ENCODE measurements at regions not wholly inside any gene's neighbourhood (a gene's known extent, or its start where the extent isn't known, plus 50 kb on each side); places are given as distances from the start of the nearest gene placed in this dataset.

DNA sequence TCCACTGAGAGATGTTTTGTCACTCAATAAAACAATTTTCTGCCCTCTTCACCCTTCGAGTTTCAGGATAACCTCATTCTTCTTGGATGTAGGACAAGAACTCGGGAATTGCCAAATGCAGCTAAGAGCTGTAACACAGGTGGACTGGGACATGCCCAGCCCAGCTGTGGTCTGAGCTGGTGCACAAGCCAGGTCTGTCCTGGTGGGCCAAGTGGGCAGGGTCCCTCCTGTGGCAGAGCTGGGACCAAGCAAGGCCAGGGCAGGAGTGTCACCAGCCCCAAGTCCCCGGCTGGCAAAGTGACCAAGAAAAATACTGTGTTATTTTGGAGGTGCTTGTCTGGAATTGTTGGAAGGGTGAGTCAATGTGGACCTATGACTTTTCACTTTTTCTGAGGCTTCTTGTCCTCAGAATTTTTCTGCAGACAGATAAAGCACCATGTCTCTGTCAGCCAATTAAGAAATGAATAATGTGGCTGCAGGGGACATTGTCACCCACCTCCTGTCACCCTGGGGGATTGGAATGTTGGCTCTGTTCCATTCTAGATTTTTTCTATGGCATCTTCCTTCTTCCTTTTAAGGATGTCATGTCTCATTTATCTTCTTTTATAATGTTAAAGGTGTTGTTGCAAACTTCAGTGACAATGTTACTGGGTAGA, 645.2 kb upstream of the EPHA6 start:
- in situ Hi-C loops (cut with MboI; ENCODE audit: low sequenced_read_pairs), result no loop called here
- no peak overlapping the region for H3K4me3 ChIP-seq
- no peaks in the 10 kb centered on the region for H3K36me3 ChIP-seq (replicated peaks)
- no peaks in the 10 kb centered on the region for H3K27me3 ChIP-seq (ENCODE audit: low read depth)
- no peaks in the 10 kb centered on the region for H3K9me3 ChIP-seq
- DNase-seq (ENCODE audit: low spot score in 2 of 2), result no peak
- H3K4me1 ChIP-seq, result no peaks in the 10 kb centered on the region

DNA sequence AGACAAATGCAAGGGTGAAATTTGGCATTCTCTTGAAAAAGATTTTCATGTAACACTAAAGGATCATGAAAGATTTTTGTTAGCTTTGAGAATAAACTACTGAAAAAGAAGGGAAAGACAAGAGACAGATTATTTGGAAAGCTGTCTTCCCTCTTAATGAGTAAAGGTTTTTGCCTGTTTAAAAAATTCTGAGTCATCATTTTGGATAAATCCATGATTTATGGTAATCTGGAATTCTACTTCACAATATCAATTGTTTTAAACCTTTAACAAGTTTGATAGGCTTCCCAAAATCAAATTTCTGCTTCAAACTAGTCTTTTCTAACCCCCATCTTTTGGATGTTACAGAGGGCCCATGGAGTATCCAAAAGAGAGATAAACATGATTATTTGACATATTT, 641.5 kb upstream of the EPHA6 start:
- in situ Hi-C loops (cut with MboI; ENCODE audit: low sequenced_read_pairs), result no loop called here
- Histone ChIP-seq H3K9me3 (no peaks in the 10 kb centered on the region), H3K36me3 (replicated peaks) (no peaks in the 10 kb centered on the region), H3K4me3 (no peak overlapping the region), H3K4me1 (no peaks in the 10 kb centered on the region), H3K27me3 (ENCODE audit: low read depth) (no peaks in the 10 kb centered on the region)
- DNase-seq (ENCODE audit: low spot score in 2 of 2), result no peak

DNA sequence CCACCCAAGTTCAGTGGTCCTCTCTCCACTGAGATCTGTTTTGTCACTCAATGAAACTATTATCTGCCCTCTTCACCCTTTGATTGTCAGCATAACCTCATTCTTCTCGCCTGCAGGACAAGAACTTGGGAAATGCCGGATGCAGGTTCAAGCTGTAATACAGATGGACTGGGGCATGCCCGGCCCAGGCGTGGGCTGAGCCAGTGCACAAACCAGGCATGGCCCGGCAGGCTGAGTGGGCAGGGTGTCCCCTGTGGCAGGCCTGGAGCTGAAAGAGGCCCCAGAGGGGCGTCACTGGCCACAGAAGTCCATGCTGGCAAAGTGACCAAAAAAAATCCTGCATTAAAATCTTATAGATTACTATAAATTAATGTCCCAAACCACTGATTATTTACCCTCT, 638.9 kb upstream of the EPHA6 start:
- Histone ChIP-seq H3K36me3 (replicated peaks) (no peaks in the 10 kb centered on the region), H3K4me1 (no peaks in the 10 kb centered on the region), H3K9me3 (no peaks in the 10 kb centered on the region), H3K27me3 (ENCODE audit: low read depth) (no peaks in the 10 kb centered on the region), H3K4me3 (no peak overlapping the region)
- no peak for DNase-seq (ENCODE audit: low spot score in 2 of 2)
- in situ Hi-C loops (cut with MboI; ENCODE audit: low sequenced_read_pairs), result no loop called here

DNA sequence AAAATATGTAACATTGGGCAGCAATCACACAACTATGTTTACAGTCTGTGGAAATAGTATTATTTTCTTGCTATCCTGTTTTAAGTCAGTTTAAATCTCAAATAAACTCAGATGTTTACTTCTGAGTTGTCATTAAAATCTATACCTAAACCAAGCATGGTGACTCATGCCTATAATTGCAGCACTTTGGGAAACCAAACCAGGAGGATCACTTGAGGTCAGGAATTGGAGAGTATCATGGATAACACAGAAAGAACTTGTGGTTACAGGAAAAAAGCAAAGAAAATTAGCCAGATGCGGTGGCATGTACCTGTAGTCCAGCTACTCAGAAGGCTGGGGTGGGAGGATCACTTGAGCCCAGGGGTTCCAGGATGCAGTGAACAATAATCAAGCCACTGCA, 631.6 kb upstream of the EPHA6 start:
- no peak for DNase-seq (ENCODE audit: low spot score in 2 of 2)
- Histone ChIP-seq H3K9me3 (no peaks in the 10 kb centered on the region), H3K4me1 (no peaks in the 10 kb centered on the region), H3K4me3 (no peak overlapping the region), H3K27me3 (ENCODE audit: low read depth) (no peaks in the 10 kb centered on the region), H3K36me3 (replicated peaks) (no peaks in the 10 kb centered on the region)
- in situ Hi-C loops (cut with MboI; ENCODE audit: low sequenced_read_pairs), result no loop called here

GRCh38 chr3:96183871-96184270, 630.5 kb upstream of the EPHA6 start:
- Histone ChIP-seq H3K36me3 (replicated peaks) (no peaks in the 10 kb centered on the region), H3K27me3 (ENCODE audit: low read depth) (no peaks in the 10 kb centered on the region)
- in situ Hi-C loops (cut with MboI; ENCODE audit: low sequenced_read_pairs), result no loop called here

GRCh38 chr3:96190024-96190616, 624.3 kb upstream of the EPHA6 start:
- Histone ChIP-seq H3K27me3 (ENCODE audit: low read depth) (no peaks in the 10 kb centered on the region), H3K4me1 (no peaks in the 10 kb centered on the region), H3K9me3 (no peaks in the 10 kb centered on the region), H3K4me3 (no peak overlapping the region), H3K36me3 (replicated peaks) (no peaks in the 10 kb centered on the region)
- no peak for DNase-seq (ENCODE audit: low spot score in 2 of 2)
- in situ Hi-C loops (cut with MboI; ENCODE audit: low sequenced_read_pairs), result no loop called here

More at GRCh38 chr3:96183871-96184270, 630.5 kb upstream of the EPHA6 start:
- no peaks in the 10 kb centered on the region for H3K9me3 ChIP-seq
- no peak overlapping the region for H3K4me3 ChIP-seq
- H3K4me1 ChIP-seq, result no peaks in the 10 kb centered on the region
- DNase-seq (ENCODE audit: low spot score in 2 of 2), result no peak

DNA sequence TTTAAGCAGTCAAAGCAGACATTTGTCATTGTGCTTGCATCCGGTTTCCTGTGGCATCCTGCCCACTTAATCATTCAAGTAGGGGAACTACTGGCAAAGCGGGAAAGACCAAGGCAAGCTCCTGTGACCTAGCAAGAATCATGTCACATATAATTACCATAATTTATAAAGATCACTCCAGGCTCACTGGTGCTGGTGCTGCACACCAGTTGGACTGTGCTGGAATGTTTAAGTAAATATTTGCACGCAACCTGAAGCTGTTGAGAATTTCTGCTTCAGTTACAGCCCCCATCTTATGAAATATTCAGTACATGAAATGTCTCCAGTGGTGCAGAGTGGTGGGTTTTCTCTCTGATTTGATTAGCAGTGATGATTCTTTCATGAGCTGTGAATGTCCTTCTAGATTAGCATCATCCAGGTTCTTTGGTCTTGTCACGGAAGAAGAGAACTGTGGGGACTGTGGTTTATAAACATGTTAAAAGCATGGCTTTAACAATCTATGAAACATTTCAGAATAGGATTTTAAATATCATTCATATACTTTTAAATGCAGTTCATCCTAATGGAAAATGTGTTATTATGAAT, 621.3 kb upstream of the EPHA6 start:
- in situ Hi-C loops (cut with MboI; ENCODE audit: low sequenced_read_pairs), result no loop called here
- H3K36me3 ChIP-seq (replicated peaks), result no peaks in the 10 kb centered on the region
- H3K9me3 ChIP-seq, result no peaks in the 10 kb centered on the region
- no peak overlapping the region for H3K4me3 ChIP-seq
- no peaks in the 10 kb centered on the region for H3K27me3 ChIP-seq (ENCODE audit: low read depth)
- H3K4me1 ChIP-seq, result no peaks in the 10 kb centered on the region
- no peak for DNase-seq (ENCODE audit: low spot score in 2 of 2)

DNA sequence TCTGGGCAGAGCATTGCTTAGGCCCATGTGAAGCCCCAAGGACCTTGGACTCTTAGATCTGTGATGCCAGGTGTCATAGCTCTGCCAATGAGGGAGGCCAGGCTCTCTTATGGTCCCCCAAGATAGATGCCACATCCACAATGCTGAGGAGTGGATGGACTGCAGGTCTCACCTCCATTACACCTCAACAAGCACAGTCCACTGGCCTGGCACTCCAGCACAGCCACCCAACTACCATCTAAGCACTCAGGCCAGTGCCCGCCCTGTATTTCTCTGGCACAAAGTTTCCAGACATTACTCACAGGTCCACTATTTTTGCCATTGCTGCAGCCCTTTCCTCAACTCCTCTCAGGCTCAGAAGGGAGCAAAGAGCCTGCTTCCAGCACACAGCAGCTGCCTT, 613.5 kb upstream of the EPHA6 start:
- DNase-seq (ENCODE audit: low spot score in 2 of 2), result no peak

GRCh38 chr3:96201463-96201862, 612.9 kb upstream of the EPHA6 start:
- no peaks in the 10 kb centered on the region for H3K9me3 ChIP-seq
- H3K36me3 ChIP-seq (replicated peaks), result no peaks in the 10 kb centered on the region
- H3K27me3 ChIP-seq (ENCODE audit: low read depth), result no peaks in the 10 kb centered on the region
- in situ Hi-C loops (cut with MboI; ENCODE audit: low sequenced_read_pairs), result no loop called here
- no peaks in the 10 kb centered on the region for H3K4me1 ChIP-seq
- H3K4me3 ChIP-seq, result no peak overlapping the region
- no peak for DNase-seq (ENCODE audit: low spot score in 2 of 2)

More for the DNA sequence above, 613.5 kb upstream of the EPHA6 start:
- Histone ChIP-seq H3K9me3 (no peaks in the 10 kb centered on the region), H3K27me3 (ENCODE audit: low read depth) (no peaks in the 10 kb centered on the region), H3K36me3 (replicated peaks) (no peaks in the 10 kb centered on the region), H3K4me1 (no peaks in the 10 kb centered on the region), H3K4me3 (no peak overlapping the region)
- in situ Hi-C loops (cut with MboI; ENCODE audit: low sequenced_read_pairs), result no loop called here

DNA sequence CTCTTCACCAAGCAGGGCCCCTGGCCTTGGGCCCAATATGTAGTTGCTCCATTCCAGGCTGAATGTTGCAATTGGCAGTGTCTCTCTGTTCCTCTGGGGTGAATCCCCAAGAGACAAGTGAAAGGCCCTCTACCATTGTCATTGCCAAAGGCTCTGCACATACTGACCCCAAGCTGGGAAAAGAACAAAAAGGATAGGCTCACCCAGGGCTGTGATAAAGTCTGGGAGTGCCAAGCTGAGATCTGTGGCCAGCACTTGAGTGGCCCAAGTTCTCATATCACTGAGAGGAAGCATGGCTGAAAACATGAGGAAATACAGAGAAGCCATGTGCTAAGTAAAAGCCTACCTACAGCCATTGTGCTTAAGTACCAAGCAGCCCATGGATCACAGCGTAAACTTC, 612.2 kb upstream of the EPHA6 start:
- no peaks in the 10 kb centered on the region for H3K27me3 ChIP-seq (ENCODE audit: low read depth)
- no peaks in the 10 kb centered on the region for H3K4me1 ChIP-seq
- no peak for DNase-seq (ENCODE audit: low spot score in 2 of 2)
- H3K9me3 ChIP-seq, result no peaks in the 10 kb centered on the region
- in situ Hi-C loops (cut with MboI; ENCODE audit: low sequenced_read_pairs), result no loop called here
- no peaks in the 10 kb centered on the region for H3K36me3 ChIP-seq (replicated peaks)
- H3K4me3 ChIP-seq, result no peak overlapping the region

- no peak for DNase-seq (ENCODE audit: low spot score in 2 of 2)
- Histone ChIP-seq H3K9me3 (no peaks in the 10 kb centered on the region), H3K27me3 (ENCODE audit: low read depth) (no peaks in the 10 kb centered on the region), H3K4me1 (no peaks in the 10 kb centered on the region), H3K4me3 (no peak overlapping the region), H3K36me3 (replicated peaks) (no peaks in the 10 kb centered on the region)
- in situ Hi-C loops (cut with MboI; ENCODE audit: low sequenced_read_pairs), result no loop called here
These were observed 604.7 kb upstream of the EPHA6 start for GRCh38 chr3:96209699-96210098.

DNA sequence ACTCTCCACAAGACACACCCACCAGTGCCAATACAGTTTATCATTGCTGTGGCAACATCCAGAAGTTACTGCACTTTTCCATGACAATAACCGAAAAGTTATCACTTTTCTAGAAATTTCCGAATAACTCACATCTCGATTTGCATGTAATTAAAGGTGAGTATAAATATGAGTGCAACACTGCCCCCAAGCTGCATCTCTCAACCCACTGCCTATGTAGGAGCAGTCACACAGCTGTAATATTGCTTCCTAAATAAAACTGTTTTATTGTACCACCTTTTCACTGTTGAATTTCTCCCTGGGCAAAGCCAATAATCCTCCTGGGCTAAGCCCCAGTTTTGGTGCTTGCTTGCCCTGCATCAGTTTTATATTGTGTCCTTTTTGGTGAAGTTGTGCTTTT, 601.0 kb upstream of the EPHA6 start:
- DNase-seq (ENCODE audit: low spot score in 2 of 2), result no peak

GRCh38 chr3:96214941-96215340, 599.5 kb upstream of the EPHA6 start:
- no peaks in the 10 kb centered on the region for H3K9me3 ChIP-seq
- H3K27me3 ChIP-seq (ENCODE audit: low read depth), result no peaks in the 10 kb centered on the region
- no peaks in the 10 kb centered on the region for H3K4me1 ChIP-seq
- no peak overlapping the region for H3K4me3 ChIP-seq
- DNase-seq (ENCODE audit: low spot score in 2 of 2), result no peak
- in situ Hi-C loops (cut with MboI; ENCODE audit: low sequenced_read_pairs), result no loop called here
- no peaks in the 10 kb centered on the region for H3K36me3 ChIP-seq (replicated peaks)

More for the DNA sequence above, 601.0 kb upstream of the EPHA6 start:
- Histone ChIP-seq H3K4me3 (no peak overlapping the region), H3K4me1 (no peaks in the 10 kb centered on the region), H3K9me3 (no peaks in the 10 kb centered on the region), H3K36me3 (replicated peaks) (no peaks in the 10 kb centered on the region), H3K27me3 (ENCODE audit: low read depth) (no peaks in the 10 kb centered on the region)
- in situ Hi-C loops (cut with MboI; ENCODE audit: low sequenced_read_pairs), result no loop called here

DNA sequence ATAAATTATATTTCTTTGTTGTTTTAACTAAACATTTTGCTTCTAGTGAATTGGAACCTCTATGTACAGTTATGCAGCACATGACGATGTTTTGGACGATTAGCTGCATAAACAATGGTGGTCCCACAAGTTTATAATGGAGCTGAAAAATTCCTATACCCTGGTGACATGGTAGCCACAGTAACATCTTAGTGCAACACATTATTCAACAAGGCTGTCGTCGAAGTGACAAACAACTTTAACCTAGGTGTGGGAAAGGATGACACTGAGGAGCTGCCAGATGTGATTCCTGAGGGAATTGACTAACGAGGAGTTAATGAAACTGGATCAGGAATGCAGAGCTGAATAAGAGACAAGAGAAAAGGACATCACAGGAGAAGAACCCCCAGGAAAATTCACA, 588.9 kb upstream of the EPHA6 start:
- in situ Hi-C loops (cut with MboI; ENCODE audit: low sequenced_read_pairs), result no loop called here
- no peaks in the 10 kb centered on the region for H3K4me1 ChIP-seq
- no peaks in the 10 kb centered on the region for H3K9me3 ChIP-seq
- no peak overlapping the region for H3K4me3 ChIP-seq
- no peaks in the 10 kb centered on the region for H3K27me3 ChIP-seq (ENCODE audit: low read depth)
- no peaks in the 10 kb centered on the region for H3K36me3 ChIP-seq (replicated peaks)
- DNase-seq (ENCODE audit: low spot score in 2 of 2), result no peak
